C1 segment of cervical spinal cord (tissue), 14 donors: ENCODE measurements at regions not wholly inside any gene's neighbourhood (a gene's known extent, or its start where the extent isn't known, plus 50 kb on each side); places are given as distances from the start of the nearest gene placed in this dataset.

Source experiments
- DNase-seq, 14 donors: peaks; one replicate each; lab custom pipeline; 2025; lab: John Stamatoyannopoulos, UW

GRCh38 chr4:141290771-141291170 is 70.1 kb downstream of the ZNF330 start:
- DNase-seq = no peak

DNA sequence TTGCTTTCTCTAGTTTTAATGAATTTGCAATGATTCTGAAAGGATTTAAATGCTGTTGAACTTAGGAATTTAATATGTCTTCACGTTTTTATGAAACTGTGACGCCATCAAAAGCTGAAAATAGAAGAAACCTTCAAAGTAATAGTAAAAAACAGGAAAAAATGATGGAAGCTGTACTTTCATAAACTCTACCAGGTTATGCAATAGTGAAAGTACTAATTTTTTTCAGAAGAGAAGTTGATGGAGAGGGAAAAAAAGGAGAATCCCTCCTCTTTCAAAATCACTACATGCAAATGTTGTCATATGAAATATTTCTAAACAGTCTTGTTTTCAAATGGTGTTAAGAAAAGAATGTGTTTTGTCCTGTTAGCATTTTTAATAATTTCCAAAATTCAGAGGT is 73.6 kb downstream of the ZNF330 start:
- DNase-seq = no peak

DNA sequence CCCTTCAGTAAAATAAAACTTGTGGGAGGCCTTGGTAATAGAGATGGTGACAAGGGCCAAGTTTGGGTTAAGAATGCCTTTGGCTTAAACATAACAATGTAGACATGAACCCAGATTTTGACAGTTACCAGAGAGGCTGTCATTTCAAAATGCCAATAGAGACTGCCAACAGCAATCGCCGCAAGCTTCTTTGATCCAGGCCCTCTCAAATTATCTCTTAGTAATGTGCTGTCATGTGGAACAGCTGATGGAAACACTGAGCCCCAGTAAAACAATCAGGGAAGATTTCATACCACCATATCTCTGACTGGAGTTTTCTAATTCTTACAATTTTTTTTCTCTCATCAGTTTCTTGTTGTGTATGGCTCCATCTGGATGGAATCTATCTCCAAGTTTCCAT is 80.5 kb downstream of the ZNF330 start:
- DNase-seq = no peak

GRCh38 chr4:141302924-141303323 is 82.2 kb downstream of the ZNF330 start:
- no peak for DNase-seq

DNA sequence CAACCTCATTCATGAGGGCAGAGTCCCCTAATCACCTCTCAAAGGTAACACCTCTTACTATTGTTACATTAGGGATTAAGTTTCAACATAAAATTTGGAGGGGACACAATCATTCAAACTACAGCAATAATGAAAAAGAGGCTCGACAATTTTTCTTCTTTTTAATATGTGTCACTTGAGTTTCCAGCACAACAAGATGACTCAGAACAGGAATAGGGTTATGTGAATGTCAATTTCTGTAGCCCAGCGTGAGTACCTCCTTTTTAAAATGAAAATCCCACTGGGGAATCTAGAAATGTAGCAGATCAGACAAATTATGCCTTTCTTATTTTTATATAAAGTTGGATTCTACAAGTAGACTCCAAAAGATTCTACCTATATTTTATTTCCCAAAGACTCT is 83.7 kb downstream of the ZNF330 start:
- DNase-seq = no peak

DNA sequence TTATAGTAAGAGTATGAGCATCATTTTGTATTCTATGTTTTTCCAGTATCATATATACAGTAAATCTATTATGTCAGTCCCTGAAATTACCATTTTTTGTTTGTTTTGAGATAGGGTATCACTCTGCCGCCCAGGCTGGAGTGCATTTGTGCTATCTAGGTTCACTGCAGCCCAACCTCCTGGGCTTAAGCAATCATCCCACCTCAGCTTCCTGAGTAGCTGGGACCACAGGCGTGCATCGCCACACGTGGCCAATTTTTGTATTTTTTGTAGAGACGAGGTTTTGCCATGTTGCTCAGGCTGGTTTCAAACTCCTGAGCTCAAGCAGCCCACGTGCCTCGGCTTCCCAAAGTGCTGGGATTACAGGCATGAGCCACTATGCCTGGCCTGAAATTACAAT is 85.6 kb downstream of the ZNF330 start:
- no peak for DNase-seq

DNA sequence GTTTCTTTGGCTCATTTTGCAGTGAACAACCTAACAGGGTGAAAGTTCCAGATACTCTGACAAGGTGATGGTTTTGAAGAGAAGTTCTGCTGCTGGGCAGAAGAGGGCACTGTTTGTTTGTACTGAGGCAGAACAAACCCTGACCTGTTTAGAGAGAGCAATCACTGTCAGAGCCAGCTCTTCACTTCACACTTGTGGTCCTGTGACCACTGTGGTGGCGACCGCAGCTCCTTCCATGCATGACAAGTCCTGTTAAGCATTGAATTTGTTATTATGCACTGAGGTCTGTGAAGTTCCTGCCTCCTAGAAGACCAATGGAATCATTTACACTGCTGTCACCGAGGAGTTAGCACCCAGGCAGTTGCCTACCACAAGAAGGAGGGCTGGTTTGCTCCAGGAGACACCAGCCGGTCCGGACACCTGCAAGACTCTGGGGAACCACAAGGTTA is 86.6 kb downstream of the ZNF330 start:
- peak in 10 of 14 donors; percentile 4 to 38 (median 18) for DNase-seq

DNA sequence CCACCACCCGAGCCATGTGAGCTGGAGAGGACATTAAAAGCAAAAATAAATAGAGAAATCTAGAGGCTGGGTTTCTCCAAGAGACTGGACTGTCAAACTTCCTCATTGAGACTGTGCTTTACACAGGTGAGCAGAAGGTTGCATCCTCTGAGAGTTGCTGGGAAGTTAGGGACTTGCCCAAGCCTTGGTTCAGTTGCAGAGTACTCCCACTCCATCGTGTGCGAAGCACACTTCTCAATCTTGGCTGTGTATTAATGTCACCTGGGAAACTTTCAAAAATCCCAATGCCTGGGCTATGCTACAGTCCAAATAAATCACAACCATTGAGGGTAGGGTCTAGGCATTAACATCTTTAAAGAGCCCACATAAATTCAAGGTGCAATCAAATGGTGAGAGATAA is 89.2 kb downstream of the ZNF330 start:
- DNase-seq = no peak

DNA sequence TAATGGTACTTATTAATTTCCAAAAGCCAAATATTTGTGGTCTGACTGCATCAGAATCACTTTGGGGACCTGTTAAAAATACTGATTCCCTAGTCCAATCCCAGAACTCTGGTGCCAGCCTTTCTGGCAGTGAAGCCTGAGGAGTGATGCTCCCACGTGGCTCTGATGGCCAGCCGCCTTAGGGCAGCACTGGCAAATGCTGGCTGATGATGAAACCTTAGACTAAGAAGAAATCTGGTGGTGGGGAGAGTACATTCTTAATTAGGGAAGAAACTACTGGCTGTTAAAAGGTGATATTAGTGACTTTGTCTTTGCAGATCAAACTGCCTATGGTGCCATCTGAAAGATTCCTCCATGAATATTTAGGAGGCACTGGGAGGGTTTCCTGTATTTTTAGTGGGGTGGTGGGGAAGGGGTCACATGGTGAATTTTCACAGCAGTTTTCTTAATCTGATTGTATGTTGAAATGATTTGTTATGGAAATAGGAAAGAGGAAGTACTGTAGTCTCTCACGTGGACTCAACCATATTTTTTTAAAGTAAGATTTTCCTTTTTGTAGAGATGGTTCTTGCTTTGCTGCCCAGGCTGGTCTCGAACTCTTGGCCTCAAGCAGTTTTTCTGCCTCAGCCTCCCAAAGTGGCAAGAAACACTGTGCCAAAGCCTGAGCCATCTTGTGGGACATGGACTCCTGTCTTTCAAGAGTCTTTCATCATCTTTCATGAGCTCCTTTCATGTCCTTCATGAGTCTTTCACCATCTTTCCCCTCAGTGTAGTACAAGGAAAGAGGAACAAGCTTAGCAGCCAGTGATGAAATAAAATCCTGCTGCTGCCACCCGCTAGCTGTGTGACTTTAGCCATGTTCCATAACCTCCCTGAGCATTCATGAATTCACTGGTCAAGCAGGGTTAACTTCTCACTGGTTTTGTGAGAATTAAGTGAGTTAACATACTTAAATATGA is 90.8 kb downstream of the ZNF330 start:
- DNase-seq = no peak

- DNase-seq = no peak
These were observed 93.9 kb downstream of the ZNF330 start for GRCh38 chr4:141314627-141315026.

DNA sequence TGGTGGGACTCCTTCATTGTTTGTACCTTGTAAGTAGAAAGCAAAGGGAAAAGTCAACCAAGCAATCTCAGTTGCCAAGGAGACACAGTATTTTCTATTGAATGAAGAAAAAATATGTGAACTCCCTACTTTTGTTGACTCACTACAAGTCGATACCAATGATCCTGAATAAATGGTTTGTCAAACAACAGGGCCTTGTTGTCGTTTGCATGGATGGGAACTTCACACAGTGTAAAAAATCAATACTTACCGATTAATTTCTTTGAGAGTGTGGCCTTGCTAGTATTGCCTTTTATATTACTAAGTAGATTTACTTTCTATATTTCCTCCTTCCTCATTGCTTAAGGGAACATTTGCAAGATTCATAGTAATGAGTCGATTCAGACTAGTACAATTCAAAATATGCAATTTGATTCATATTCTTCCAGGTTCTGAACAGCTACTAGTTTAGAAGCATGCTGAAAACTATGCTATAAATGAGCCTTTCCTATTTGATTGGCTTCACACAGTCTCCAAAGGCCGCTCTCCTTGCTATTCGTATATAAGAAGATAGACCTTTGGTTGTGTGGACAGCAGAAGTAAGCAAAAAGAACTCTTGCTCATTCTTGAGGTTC is 108.0 kb downstream of the ZNF330 start:
- no peak for DNase-seq

GRCh38 chr4:141329174-141329569 is 108.5 kb downstream of the ZNF330 start:
- DNase-seq = no peak

DNA sequence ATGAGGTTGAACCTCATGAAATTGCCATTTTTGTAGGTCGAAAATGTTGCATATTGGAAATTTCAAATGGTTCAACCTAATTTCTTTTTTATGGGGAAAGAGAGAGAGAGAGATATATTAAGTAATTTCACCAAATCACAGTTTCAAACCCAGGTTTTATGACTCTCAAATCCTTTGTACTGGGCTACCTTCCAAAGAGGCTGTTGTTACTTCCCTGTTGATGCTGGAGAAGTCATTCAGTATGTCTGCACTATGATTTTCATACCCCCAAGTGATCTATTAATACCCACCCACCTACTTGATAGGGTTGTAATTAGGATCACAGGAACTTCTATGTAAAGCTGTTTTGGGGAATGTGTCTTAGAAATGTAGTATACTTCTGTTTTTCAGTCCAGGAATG is 109.9 kb downstream of the ZNF330 start:
- no peak for DNase-seq

GRCh38 chr4:141331534-141332358 is 111.1 kb downstream of the ZNF330 start:
- no peak for DNase-seq

GRCh38 chr4:141332359-141333181 is 111.9 kb downstream of the ZNF330 start:
- peak in 1 of 14 donors; percentile 29 for DNase-seq

- DNase-seq = peak in 1 of 14 donors; percentile 1
These were observed 112.9 kb downstream of the ZNF330 start for GRCh38 chr4:141333456-141334230.

DNA sequence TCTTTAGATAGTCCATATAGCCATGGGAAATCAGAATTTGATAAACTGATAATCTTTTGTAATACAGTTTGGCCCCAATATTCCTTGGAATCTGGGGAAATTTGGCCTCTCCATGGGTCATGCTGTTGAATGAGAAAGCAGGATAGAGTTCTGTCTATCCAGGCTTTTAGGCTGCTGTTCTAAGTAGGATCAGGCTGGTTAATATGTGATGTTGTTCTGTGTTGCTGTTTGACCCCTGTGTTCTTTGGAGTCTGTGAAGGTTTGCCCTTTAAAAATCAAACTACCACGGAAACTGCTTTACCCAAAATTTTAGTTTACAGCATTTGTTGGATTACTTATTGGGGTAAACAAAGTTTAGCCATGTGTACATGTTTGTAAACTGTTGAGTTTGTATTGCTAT is 114.5 kb downstream of the ZNF330 start:
- no peak for DNase-seq

GRCh38 chr4:141338238-141338637 is 117.5 kb downstream of the ZNF330 start:
- no peak for DNase-seq

DNA sequence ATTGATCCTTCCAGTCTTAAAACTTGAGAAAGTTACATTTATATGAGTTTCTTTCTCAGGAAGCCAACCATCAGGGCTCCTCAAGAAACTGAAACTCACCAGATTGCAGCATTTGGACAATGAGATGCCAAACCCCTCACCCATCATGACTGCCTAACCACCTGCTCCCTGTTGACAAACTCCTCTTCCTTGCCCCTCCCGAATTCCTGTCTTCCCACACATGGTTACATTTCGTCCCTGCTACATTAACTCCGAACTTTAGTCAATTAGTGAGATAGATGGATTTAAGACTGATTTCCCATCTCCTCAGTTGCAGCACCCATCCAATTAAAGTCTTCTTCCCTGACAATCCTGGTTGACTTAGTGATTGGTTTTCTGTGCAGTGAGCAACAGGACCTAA is 118.7 kb downstream of the ZNF330 start:
- no peak for DNase-seq

- DNase-seq = no peak
These were observed 119.3 kb downstream of the ZNF330 start for GRCh38 chr4:141339966-141340365.
